ENCODE measurements at regions not wholly inside any gene's neighbourhood (a gene's known extent, or its start where the extent isn't known, plus 50 kb on each side); places are given as distances from the start of the nearest gene placed in this dataset.

DNA sequence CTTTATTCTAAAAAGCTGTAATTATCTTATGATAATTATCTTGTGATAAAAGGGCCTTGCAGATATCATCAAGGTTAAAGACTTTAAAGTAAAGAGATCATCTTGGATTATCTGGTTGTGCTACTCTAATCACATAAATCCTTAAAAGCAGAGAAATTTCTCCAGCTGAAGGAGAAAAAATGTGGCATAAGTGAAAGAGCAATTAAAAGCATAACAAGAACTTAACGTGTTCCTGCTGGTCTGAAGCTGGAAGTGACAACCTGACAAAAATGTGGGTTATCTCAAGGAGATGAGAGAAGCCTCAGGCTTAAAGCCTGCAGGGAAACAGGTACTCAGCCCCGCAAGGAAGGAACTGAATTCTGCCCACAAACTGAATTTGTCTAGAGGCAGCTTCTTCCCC is 449.1 kb upstream of the NDST4 start:
- TF ChIP-seq, protein P1, sequence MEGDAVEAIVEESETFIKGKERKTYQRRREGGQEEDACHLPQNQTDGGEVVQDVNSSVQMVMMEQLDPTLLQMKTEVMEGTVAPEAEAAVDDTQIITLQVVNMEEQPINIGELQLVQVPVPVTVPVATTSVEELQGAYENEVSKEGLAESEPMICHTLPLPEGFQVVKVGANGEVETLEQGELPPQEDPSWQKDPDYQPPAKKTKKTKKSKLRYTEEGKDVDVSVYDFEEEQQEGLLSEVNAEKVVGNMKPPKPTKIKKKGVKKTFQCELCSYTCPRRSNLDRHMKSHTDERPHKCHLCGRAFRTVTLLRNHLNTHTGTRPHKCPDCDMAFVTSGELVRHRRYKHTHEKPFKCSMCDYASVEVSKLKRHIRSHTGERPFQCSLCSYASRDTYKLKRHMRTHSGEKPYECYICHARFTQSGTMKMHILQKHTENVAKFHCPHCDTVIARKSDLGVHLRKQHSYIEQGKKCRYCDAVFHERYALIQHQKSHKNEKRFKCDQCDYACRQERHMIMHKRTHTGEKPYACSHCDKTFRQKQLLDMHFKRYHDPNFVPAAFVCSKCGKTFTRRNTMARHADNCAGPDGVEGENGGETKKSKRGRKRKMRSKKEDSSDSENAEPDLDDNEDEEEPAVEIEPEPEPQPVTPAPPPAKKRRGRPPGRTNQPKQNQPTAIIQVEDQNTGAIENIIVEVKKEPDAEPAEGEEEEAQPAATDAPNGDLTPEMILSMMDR (IDR thresholded peaks at IDR 0.05) = no peak
- TF ChIP-seq ZFX (IDR thresholded peaks at IDR 0.05; ENCODE audit: borderline replicate concordance) = no peak

Data from 22Rv1 (cell line).